IPS-15b (cell line): ENCODE measurements at regions not wholly inside any gene's neighbourhood (a gene's known extent, or its start where the extent isn't known, plus 50 kb on each side); places are given as distances from the start of the nearest gene placed in this dataset.
A peak's percentile ranks its signal among the peaks of the same experiment; 100 is the strongest.
"Not testable (repeated sequence)": the region's sequence is repeated elsewhere in the genome, so short reads cannot be mapped to it uniquely, and the experiment has no call there.

Experiments used
- H3K27me3 ChIP-seq: one replicate; pipeline ENCODE4 v1.6.1; 2013; ENCODE audit warnings: low read length; ENCODE audit not compliant: control insufficient read depth, insufficient read depth
- H3K36me3 ChIP-seq: one replicate; pipeline ENCODE4 v1.6.1; 2013; ENCODE audit warnings: low read length; ENCODE audit not compliant: control insufficient read depth, insufficient read depth
- H3K4me1 ChIP-seq: one replicate; pipeline ENCODE4 v1.6.1; 2013; ENCODE audit warnings: mild to moderate bottlenecking, low read length; ENCODE audit not compliant: control insufficient read depth, insufficient read depth
- H3K4me3 ChIP-seq: one replicate; pipeline ENCODE4 v1.5.1; 2013; ENCODE audit warnings: low read depth, low read length
- H3K9ac ChIP-seq: one replicate; pipeline ENCODE4 v1.6.1; 2013; ENCODE audit warnings: low read depth, mild to moderate bottlenecking, low read length
- H3K9me3 ChIP-seq: one replicate; pipeline ENCODE4 v1.6.1; 2013; ENCODE audit warnings: mild to moderate bottlenecking, low read length; ENCODE audit not compliant: control insufficient read depth, insufficient read depth

GRCh38 chr2:209238765-209239584, 184.9 kb upstream of the MAP2 start:
- no peaks in the 10 kb centered on the region for H3K27me3 ChIP-seq
- peaks cover 4% of the 10 kb centered on the region for H3K4me1 ChIP-seq
- H3K9me3 ChIP-seq = no peaks in the 10 kb centered on the region
- no peaks in the 10 kb centered on the region for H3K36me3 ChIP-seq
- H3K9ac ChIP-seq = no peak overlapping the region
- H3K4me3 ChIP-seq = no peak overlapping the region

- H3K4me3 ChIP-seq = no peak overlapping the region
- no peaks in the 10 kb centered on the region for H3K9me3 ChIP-seq
- no peak overlapping the region for H3K9ac ChIP-seq
- no peaks in the 10 kb centered on the region for H3K36me3 ChIP-seq
- peaks cover 4% of the 10 kb centered on the region for H3K4me1 ChIP-seq
- no peaks in the 10 kb centered on the region for H3K27me3 ChIP-seq
These were observed 184.3 kb upstream of the MAP2 start for GRCh38 chr2:209239585-209239938.

GRCh38 chr2:209240204-209240603, 183.6 kb upstream of the MAP2 start:
- H3K4me3 ChIP-seq = no peak overlapping the region
- no peaks in the 10 kb centered on the region for H3K36me3 ChIP-seq
- peaks cover 4% of the 10 kb centered on the region for H3K4me1 ChIP-seq
- H3K9me3 ChIP-seq = no peaks in the 10 kb centered on the region
- no peaks in the 10 kb centered on the region for H3K27me3 ChIP-seq
- H3K9ac ChIP-seq = no peak overlapping the region

- H3K27me3 ChIP-seq = no peaks in the 10 kb centered on the region
- H3K4me1 ChIP-seq = no peaks in the 10 kb centered on the region
- H3K36me3 ChIP-seq = no peaks in the 10 kb centered on the region
- no peak overlapping the region for H3K9ac ChIP-seq
- H3K9me3 ChIP-seq = no peaks in the 10 kb centered on the region
- H3K4me3 ChIP-seq = no peak overlapping the region
These were observed 170.3 kb upstream of the MAP2 start for GRCh38 chr2:209253544-209253943.

- Histone ChIP-seq H3K36me3 (no peaks in the 10 kb centered on the region), H3K9me3 (no peaks in the 10 kb centered on the region), H3K27me3 (no peaks in the 10 kb centered on the region), H3K4me1 (no peaks in the 10 kb centered on the region), H3K9ac (no peak overlapping the region), H3K4me3 (no peak overlapping the region)
These were observed 164.1 kb upstream of the MAP2 start for GRCh38 chr2:209259767-209260166.

- H3K9me3 ChIP-seq = no peaks in the 10 kb centered on the region
- H3K9ac ChIP-seq = no peak overlapping the region
- no peaks in the 10 kb centered on the region for H3K27me3 ChIP-seq
- H3K4me1 ChIP-seq = no peaks in the 10 kb centered on the region
- no peaks in the 10 kb centered on the region for H3K36me3 ChIP-seq
- no peak overlapping the region for H3K4me3 ChIP-seq
These were observed 163.6 kb upstream of the MAP2 start for GRCh38 chr2:209260281-209260680.

- H3K36me3 ChIP-seq, H3K4me3 ChIP-seq, H3K27me3 ChIP-seq, H3K9ac ChIP-seq, H3K9me3 ChIP-seq, H3K4me1 ChIP-seq: not testable (repeated sequence)
These were observed 162.3 kb upstream of the MAP2 start for GRCh38 chr2:209261366-209262053.

GRCh38 chr2:209269024-209269423, 154.8 kb upstream of the MAP2 start:
- Histone ChIP-seq H3K36me3 (no peaks in the 10 kb centered on the region), H3K4me1 (no peaks in the 10 kb centered on the region), H3K4me3 (no peak overlapping the region), H3K9ac (no peak overlapping the region), H3K9me3 (no peaks in the 10 kb centered on the region), H3K27me3 (no peaks in the 10 kb centered on the region)

- no peak overlapping the region for H3K4me3 ChIP-seq
- H3K36me3 ChIP-seq = no peaks in the 10 kb centered on the region
- peaks cover 9% of the 10 kb centered on the region for H3K4me1 ChIP-seq
- no peaks in the 10 kb centered on the region for H3K9me3 ChIP-seq
- H3K9ac ChIP-seq = no peak overlapping the region
- no peaks in the 10 kb centered on the region for H3K27me3 ChIP-seq
These were observed 147.8 kb upstream of the MAP2 start for GRCh38 chr2:209276000-209276399.

GRCh38 chr2:209277444-209277843, 146.4 kb upstream of the MAP2 start:
- H3K36me3 ChIP-seq = no peaks in the 10 kb centered on the region
- no peaks in the 10 kb centered on the region for H3K9me3 ChIP-seq
- no peak overlapping the region for H3K9ac ChIP-seq
- peaks cover 9% of the 10 kb centered on the region for H3K4me1 ChIP-seq
- H3K27me3 ChIP-seq = no peaks in the 10 kb centered on the region
- H3K4me3 ChIP-seq = no peak overlapping the region

- peak overlapping the region; percentile 30 for H3K4me3 ChIP-seq
- no peaks in the 10 kb centered on the region for H3K9me3 ChIP-seq
- peaks cover 23% of the 10 kb centered on the region for H3K4me1 ChIP-seq
- peaks cover 16% of the 10 kb centered on the region for H3K36me3 ChIP-seq
- H3K9ac ChIP-seq = peak overlapping the region; percentile 70
- no peaks in the 10 kb centered on the region for H3K27me3 ChIP-seq
These were observed 125.2 kb upstream of the MAP2 start for GRCh38 chr2:209298601-209299000.

GRCh38 chr2:209299478-209299877, 124.4 kb upstream of the MAP2 start:
- Histone ChIP-seq H3K36me3 (peaks cover 19% of the 10 kb centered on the region), H3K9ac (peak overlapping the region; percentile 88), H3K4me3 (peak overlapping the region; percentile 68), H3K4me1 (peaks cover 23% of the 10 kb centered on the region)
- not testable (repeated sequence) for H3K9me3 ChIP-seq, H3K27me3 ChIP-seq
